ENCODE measurements at regions not wholly inside any gene's neighbourhood (a gene's known extent, or its start where the extent isn't known, plus 50 kb on each side); places are given as distances from the start of the nearest gene placed in this dataset.

DNA sequence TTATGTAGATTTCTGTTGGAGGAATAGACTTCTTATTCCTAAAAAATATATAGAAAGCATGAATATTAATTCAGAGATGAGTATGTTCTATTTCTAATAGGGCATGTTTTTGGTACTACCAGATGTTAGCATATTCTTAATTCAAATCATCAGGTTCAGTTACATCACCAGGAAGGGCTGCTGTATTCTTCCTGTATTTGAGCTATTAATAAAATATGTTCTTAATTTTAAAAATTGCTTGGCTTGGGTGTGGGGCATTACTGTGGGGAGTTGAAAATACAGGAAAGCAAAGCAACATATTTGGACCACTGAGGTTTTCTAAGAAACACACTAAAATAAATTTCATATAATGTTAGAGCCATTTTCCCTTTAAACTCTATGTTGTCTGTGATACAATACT is 343.0 kb downstream of the EPHA4 start:
- TF ChIP-seq, protein P1, sequence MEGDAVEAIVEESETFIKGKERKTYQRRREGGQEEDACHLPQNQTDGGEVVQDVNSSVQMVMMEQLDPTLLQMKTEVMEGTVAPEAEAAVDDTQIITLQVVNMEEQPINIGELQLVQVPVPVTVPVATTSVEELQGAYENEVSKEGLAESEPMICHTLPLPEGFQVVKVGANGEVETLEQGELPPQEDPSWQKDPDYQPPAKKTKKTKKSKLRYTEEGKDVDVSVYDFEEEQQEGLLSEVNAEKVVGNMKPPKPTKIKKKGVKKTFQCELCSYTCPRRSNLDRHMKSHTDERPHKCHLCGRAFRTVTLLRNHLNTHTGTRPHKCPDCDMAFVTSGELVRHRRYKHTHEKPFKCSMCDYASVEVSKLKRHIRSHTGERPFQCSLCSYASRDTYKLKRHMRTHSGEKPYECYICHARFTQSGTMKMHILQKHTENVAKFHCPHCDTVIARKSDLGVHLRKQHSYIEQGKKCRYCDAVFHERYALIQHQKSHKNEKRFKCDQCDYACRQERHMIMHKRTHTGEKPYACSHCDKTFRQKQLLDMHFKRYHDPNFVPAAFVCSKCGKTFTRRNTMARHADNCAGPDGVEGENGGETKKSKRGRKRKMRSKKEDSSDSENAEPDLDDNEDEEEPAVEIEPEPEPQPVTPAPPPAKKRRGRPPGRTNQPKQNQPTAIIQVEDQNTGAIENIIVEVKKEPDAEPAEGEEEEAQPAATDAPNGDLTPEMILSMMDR (IDR thresholded peaks at IDR 0.05; ENCODE audit: low read depth, low read length, poor library complexity, severe bottlenecking): no peak
- TF ChIP-seq EZH2phosphoT487 (IDR thresholded peaks at IDR 0.05; ENCODE audit: borderline replicate concordance, low read length): no peak
